ENCODE measurements at regions not wholly inside any gene's neighbourhood (a gene's known extent, or its start where the extent isn't known, plus 50 kb on each side); places are given as distances from the start of the nearest gene placed in this dataset.
A peak's percentile ranks its signal among the peaks of the same experiment; 100 is the strongest.

- Histone ChIP-seq H3K4me3 (ENCODE audit: low read depth, low read length) (no peak overlapping the region), H3K79me2 (ENCODE audit: control insufficient read depth, insufficient read depth, low read length, unreplicated experiment) (no peaks in the 10 kb centered on the region)
Observed at GRCh38 chr2:168338803-168339437, 91.5 kb upstream of the STK39 start.

GRCh38 chr2:168340931-168341330 is 93.5 kb upstream of the STK39 start:
- Histone ChIP-seq H3K36me3 (ENCODE audit: insufficient read depth, low read length) (no peaks in the 10 kb centered on the region), H3K27ac (ENCODE audit: low read depth, low read length) (no peak overlapping the region), H3K79me2 (ENCODE audit: control insufficient read depth, insufficient read depth, low read length, unreplicated experiment) (no peaks in the 10 kb centered on the region), H3K4me3 (ENCODE audit: low read depth, low read length) (no peak overlapping the region), H3K27me3 (ENCODE audit: insufficient read depth, low read length) (no peaks in the 10 kb centered on the region), H3K4me1 (ENCODE audit: control insufficient read depth, insufficient read depth, low read length, unreplicated experiment) (peaks cover 3% of the 10 kb centered on the region), H2AFZ (ENCODE audit: low read length, unreplicated experiment) (no peak overlapping the region)

More at GRCh38 chr2:168338803-168339437, 91.5 kb upstream of the STK39 start:
- Histone ChIP-seq H3K27ac (ENCODE audit: low read depth, low read length) (no peak overlapping the region), H3K36me3 (ENCODE audit: insufficient read depth, low read length) (no peaks in the 10 kb centered on the region), H2AFZ (ENCODE audit: low read length, unreplicated experiment) (no peak overlapping the region), H3K4me1 (ENCODE audit: control insufficient read depth, insufficient read depth, low read length, unreplicated experiment) (peaks cover 3% of the 10 kb centered on the region), H3K27me3 (ENCODE audit: insufficient read depth, low read length) (no peaks in the 10 kb centered on the region)

GRCh38 chr2:168343586-168343985 is 96.2 kb upstream of the STK39 start:
- H2AFZ ChIP-seq (ENCODE audit: low read length, unreplicated experiment), result peak overlapping the region; percentile 19

GRCh38 chr2:168344706-168345105 is 97.3 kb upstream of the STK39 start:
- no peak overlapping the region for H2AFZ ChIP-seq (ENCODE audit: low read length, unreplicated experiment)
- H3K27me3 ChIP-seq (ENCODE audit: insufficient read depth, low read length), result no peaks in the 10 kb centered on the region
- peaks cover 7% of the 10 kb centered on the region for H3K4me1 ChIP-seq (ENCODE audit: control insufficient read depth, insufficient read depth, low read length, unreplicated experiment)
- H3K4me3 ChIP-seq (ENCODE audit: low read depth, low read length), result no peak overlapping the region
- no peaks in the 10 kb centered on the region for H3K79me2 ChIP-seq (ENCODE audit: control insufficient read depth, insufficient read depth, low read length, unreplicated experiment)
- H3K27ac ChIP-seq (ENCODE audit: low read depth, low read length), result no peak overlapping the region
- H3K36me3 ChIP-seq (ENCODE audit: insufficient read depth, low read length), result no peaks in the 10 kb centered on the region

More at GRCh38 chr2:168343586-168343985, 96.2 kb upstream of the STK39 start:
- peaks cover 7% of the 10 kb centered on the region for H3K4me1 ChIP-seq (ENCODE audit: control insufficient read depth, insufficient read depth, low read length, unreplicated experiment)
- H3K36me3 ChIP-seq (ENCODE audit: insufficient read depth, low read length), result no peaks in the 10 kb centered on the region
- no peak overlapping the region for H3K4me3 ChIP-seq (ENCODE audit: low read depth, low read length)
- no peaks in the 10 kb centered on the region for H3K27me3 ChIP-seq (ENCODE audit: insufficient read depth, low read length)
- no peaks in the 10 kb centered on the region for H3K79me2 ChIP-seq (ENCODE audit: control insufficient read depth, insufficient read depth, low read length, unreplicated experiment)
- no peak overlapping the region for H3K27ac ChIP-seq (ENCODE audit: low read depth, low read length)

- H3K4me1 ChIP-seq (ENCODE audit: control insufficient read depth, insufficient read depth, low read length, unreplicated experiment), result peaks cover 7% of the 10 kb centered on the region
Observed at GRCh38 chr2:168345601-168346000, 98.2 kb upstream of the STK39 start.

GRCh38 chr2:168346725-168347477 is 99.5 kb upstream of the STK39 start:
- H3K36me3 ChIP-seq (ENCODE audit: insufficient read depth, low read length), result no peaks in the 10 kb centered on the region
- no peaks in the 10 kb centered on the region for H3K27me3 ChIP-seq (ENCODE audit: insufficient read depth, low read length)
- H3K27ac ChIP-seq (ENCODE audit: low read depth, low read length), result no peak overlapping the region
- H2AFZ ChIP-seq (ENCODE audit: low read length, unreplicated experiment), result peak overlapping the region; percentile 61
- peaks cover 7% of the 10 kb centered on the region for H3K4me1 ChIP-seq (ENCODE audit: control insufficient read depth, insufficient read depth, low read length, unreplicated experiment)
- no peaks in the 10 kb centered on the region for H3K79me2 ChIP-seq (ENCODE audit: control insufficient read depth, insufficient read depth, low read length, unreplicated experiment)
- H3K4me3 ChIP-seq (ENCODE audit: low read depth, low read length), result peak overlapping the region; percentile 77

More at GRCh38 chr2:168345601-168346000, 98.2 kb upstream of the STK39 start:
- Histone ChIP-seq H3K79me2 (ENCODE audit: control insufficient read depth, insufficient read depth, low read length, unreplicated experiment) (no peaks in the 10 kb centered on the region), H3K4me3 (ENCODE audit: low read depth, low read length) (no peak overlapping the region), H3K27me3 (ENCODE audit: insufficient read depth, low read length) (no peaks in the 10 kb centered on the region), H3K27ac (ENCODE audit: low read depth, low read length) (no peak overlapping the region), H3K36me3 (ENCODE audit: insufficient read depth, low read length) (no peaks in the 10 kb centered on the region), H2AFZ (ENCODE audit: low read length, unreplicated experiment) (no peak overlapping the region)

GRCh38 chr2:168348076-168348475 is 100.7 kb upstream of the STK39 start:
- no peaks in the 10 kb centered on the region for H3K79me2 ChIP-seq (ENCODE audit: control insufficient read depth, insufficient read depth, low read length, unreplicated experiment)
- no peak overlapping the region for H2AFZ ChIP-seq (ENCODE audit: low read length, unreplicated experiment)
- H3K4me1 ChIP-seq (ENCODE audit: control insufficient read depth, insufficient read depth, low read length, unreplicated experiment), result peaks cover 7% of the 10 kb centered on the region
- no peaks in the 10 kb centered on the region for H3K27me3 ChIP-seq (ENCODE audit: insufficient read depth, low read length)
- no peak overlapping the region for H3K4me3 ChIP-seq (ENCODE audit: low read depth, low read length)
- H3K36me3 ChIP-seq (ENCODE audit: insufficient read depth, low read length), result no peaks in the 10 kb centered on the region
- no peak overlapping the region for H3K27ac ChIP-seq (ENCODE audit: low read depth, low read length)

- H3K79me2 ChIP-seq (ENCODE audit: control insufficient read depth, insufficient read depth, low read length, unreplicated experiment), result no peaks in the 10 kb centered on the region
- H3K27me3 ChIP-seq (ENCODE audit: insufficient read depth, low read length), result no peaks in the 10 kb centered on the region
- H3K4me1 ChIP-seq (ENCODE audit: control insufficient read depth, insufficient read depth, low read length, unreplicated experiment), result peaks cover 4% of the 10 kb centered on the region
- no peak overlapping the region for H3K27ac ChIP-seq (ENCODE audit: low read depth, low read length)
- no peak overlapping the region for H3K4me3 ChIP-seq (ENCODE audit: low read depth, low read length)
- H2AFZ ChIP-seq (ENCODE audit: low read length, unreplicated experiment), result no peak overlapping the region
- H3K36me3 ChIP-seq (ENCODE audit: insufficient read depth, low read length), result no peaks in the 10 kb centered on the region
Observed at GRCh38 chr2:168350380-168350779, 103.0 kb upstream of the STK39 start.

GRCh38 chr2:168353251-168353650 is 102.8 kb upstream of the CERS6 start:
- Histone ChIP-seq H3K79me2 (ENCODE audit: control insufficient read depth, insufficient read depth, low read length, unreplicated experiment) (no peaks in the 10 kb centered on the region), H2AFZ (ENCODE audit: low read length, unreplicated experiment) (no peak overlapping the region), H3K4me1 (ENCODE audit: control insufficient read depth, insufficient read depth, low read length, unreplicated experiment) (no peaks in the 10 kb centered on the region)

GRCh38 chr2:168354499-168354898 is 101.6 kb upstream of the CERS6 start:
- no peak overlapping the region for H2AFZ ChIP-seq (ENCODE audit: low read length, unreplicated experiment)
- H3K36me3 ChIP-seq (ENCODE audit: insufficient read depth, low read length), result no peaks in the 10 kb centered on the region
- no peaks in the 10 kb centered on the region for H3K79me2 ChIP-seq (ENCODE audit: control insufficient read depth, insufficient read depth, low read length, unreplicated experiment)
- no peak overlapping the region for H3K4me3 ChIP-seq (ENCODE audit: low read depth, low read length)
- H3K27ac ChIP-seq (ENCODE audit: low read depth, low read length), result no peak overlapping the region
- no peaks in the 10 kb centered on the region for H3K27me3 ChIP-seq (ENCODE audit: insufficient read depth, low read length)
- H3K4me1 ChIP-seq (ENCODE audit: control insufficient read depth, insufficient read depth, low read length, unreplicated experiment), result peaks cover 4% of the 10 kb centered on the region

More at GRCh38 chr2:168353251-168353650, 102.8 kb upstream of the CERS6 start:
- Histone ChIP-seq H3K27me3 (ENCODE audit: insufficient read depth, low read length) (no peaks in the 10 kb centered on the region), H3K36me3 (ENCODE audit: insufficient read depth, low read length) (no peaks in the 10 kb centered on the region), H3K27ac (ENCODE audit: low read depth, low read length) (no peak overlapping the region), H3K4me3 (ENCODE audit: low read depth, low read length) (no peak overlapping the region)

- Histone ChIP-seq H3K36me3 (ENCODE audit: insufficient read depth, low read length) (no peaks in the 10 kb centered on the region), H3K79me2 (ENCODE audit: control insufficient read depth, insufficient read depth, low read length, unreplicated experiment) (no peaks in the 10 kb centered on the region), H3K27me3 (ENCODE audit: insufficient read depth, low read length) (no peaks in the 10 kb centered on the region), H3K27ac (ENCODE audit: low read depth, low read length) (no peak overlapping the region), H3K4me3 (ENCODE audit: low read depth, low read length) (no peak overlapping the region), H2AFZ (ENCODE audit: low read length, unreplicated experiment) (no peak overlapping the region), H3K4me1 (ENCODE audit: control insufficient read depth, insufficient read depth, low read length, unreplicated experiment) (peaks cover 4% of the 10 kb centered on the region)
Observed at GRCh38 chr2:168355121-168355520, 101.0 kb upstream of the CERS6 start.

Measured in ACC112 (cell line).